Iris pigment epithelial cell (primary cell): ENCODE measurements at regions not wholly inside any gene's neighbourhood (a gene's known extent, or its start where the extent isn't known, plus 50 kb on each side); places are given as distances from the start of the nearest gene placed in this dataset.
"Not testable (repeated sequence)": the region's sequence is repeated elsewhere in the genome, so short reads cannot be mapped to it uniquely, and the experiment has no call there.

Experiments
- DNase-seq: peaks from one replicate; pipeline ENCODE4 v3.0.0-alpha.2; 2011; ENCODE audit warnings: low read depth

- DNase-seq, result no peak
Measured at GRCh38 chr5:106113922-106114321, 1556.8 kb downstream of the EFNA5 start.

DNA sequence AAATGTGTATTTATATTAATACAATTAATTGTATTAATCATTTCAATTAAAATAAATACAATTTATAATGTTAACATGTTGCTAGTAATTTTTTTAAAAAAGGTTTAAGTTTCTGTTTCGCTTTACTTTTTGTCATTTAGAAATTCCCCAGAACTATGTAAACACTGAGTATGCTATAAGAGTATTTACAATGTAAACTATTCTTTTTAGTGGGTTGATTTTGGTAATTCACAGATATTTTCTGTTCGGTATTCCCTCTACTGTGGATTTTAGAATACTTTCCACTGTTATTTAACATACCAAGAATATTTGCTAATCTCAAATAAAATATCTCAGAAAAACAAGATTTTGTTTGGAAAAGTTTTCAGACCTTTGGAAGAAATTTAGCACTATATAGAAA lies 1564.4 kb downstream of the EFNA5 start:
- DNase-seq, result peak; percentile 22

DNA sequence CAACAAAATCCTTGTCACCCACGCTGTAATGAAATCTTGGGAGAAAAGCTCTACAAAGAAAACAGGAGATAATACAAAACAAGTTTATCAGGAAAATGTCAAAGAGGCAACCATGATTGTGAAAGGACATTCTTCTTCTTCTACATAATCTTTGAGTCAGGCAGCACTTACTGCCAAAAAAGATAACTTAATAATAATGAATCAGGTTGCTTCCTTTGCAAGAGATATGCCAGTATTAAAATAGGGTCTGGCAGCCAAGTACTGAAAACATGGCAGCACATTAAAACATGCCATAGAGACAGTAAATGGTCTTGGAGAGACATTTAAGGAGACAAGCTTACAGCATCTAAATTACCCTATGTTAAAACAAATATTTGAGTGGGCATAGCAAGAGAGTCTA lies 1573.4 kb downstream of the EFNA5 start:
- peak; percentile 76 for DNase-seq

DNA sequence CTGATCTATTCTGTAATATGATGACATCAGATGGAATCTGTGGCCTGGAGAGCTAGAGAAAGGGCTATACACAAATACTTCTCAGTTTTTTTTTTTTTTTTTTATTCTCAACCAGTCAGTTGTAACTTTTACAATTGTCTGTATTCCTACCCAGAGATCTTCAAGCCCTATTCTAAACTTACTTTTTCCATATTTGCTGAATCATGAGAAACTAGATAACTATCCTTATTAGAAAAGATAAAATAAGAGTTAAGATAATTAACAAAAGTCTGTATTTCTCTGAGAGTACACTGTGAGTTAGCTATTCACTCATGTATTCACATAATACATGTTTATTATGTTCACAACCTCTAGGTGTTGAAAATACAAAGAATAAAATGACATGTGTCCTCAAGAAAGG lies 1575.9 kb downstream of the EFNA5 start:
- DNase-seq, result peak; percentile 21

DNA sequence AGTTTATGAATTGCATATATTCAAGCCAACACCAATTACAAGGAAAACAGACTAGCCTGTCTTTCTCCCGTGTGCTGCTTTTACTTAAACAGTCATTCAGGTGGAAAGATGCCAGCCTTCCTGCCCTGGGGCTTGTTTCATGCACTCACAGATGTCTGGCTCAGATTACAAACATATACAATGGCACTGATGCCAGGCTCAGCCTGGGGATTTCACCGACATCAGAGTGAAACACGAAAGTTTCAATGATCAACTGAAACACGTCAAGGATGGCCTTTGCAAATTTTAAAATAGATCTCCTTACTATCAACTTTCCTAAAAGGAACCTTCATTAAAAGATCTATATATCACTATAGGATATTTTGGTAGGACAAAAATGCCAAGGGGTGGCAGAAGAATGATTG lies 1576.5 kb downstream of the EFNA5 start:
- DNase-seq, result peak; percentile 50

- no peak for DNase-seq
Measured at GRCh38 chr5:106093134-106093533, 1577.6 kb downstream of the EFNA5 start.

GRCh38 chr5:106092455-106092854 lies 1578.3 kb downstream of the EFNA5 start:
- DNase-seq, result no peak

- DNase-seq, result no peak
Measured at GRCh38 chr5:106089073-106089472, 1581.7 kb downstream of the EFNA5 start.

- no peak for DNase-seq
Measured at GRCh38 chr5:106088462-106088861, 1582.3 kb downstream of the EFNA5 start.

DNA sequence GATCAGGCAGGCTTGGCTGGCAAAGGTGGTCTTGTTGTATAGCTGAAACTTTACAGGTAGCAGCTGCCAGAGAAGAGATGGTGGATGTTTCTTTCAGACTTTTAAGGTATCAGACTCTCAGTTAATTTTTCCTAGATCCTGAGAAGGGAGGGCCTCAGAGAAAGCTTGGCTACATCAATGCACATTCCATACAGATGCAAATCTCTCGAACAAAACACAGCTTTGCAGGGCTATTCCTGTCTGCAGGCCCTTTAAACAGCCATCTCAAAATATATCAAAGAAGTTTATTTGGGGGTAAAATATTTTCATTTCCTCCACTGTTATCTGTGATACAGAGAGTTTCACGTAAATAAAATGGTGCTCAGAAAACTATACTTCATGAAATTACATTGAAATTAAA lies 1584.4 kb downstream of the EFNA5 start:
- no peak for DNase-seq

DNA sequence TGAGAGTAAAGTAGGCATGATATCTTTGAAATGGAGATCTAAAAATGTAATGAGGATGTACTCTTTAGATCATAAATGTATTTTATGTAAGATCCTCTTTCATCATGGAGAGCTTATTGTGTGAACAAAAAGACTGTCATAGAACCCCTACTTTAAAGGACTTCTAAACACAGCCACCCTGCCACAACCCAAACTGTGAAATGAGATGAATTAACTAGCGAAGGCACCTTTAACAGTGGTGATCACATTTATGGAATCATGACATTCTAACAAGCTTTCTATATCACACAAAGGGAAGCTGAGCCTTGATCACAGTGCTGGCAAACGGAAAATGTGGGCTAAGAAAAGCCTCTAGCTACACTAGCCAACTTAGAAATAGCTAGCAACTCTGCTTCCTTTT lies 1585.2 kb downstream of the EFNA5 start:
- no peak for DNase-seq

- no peak for DNase-seq
Measured at GRCh38 chr5:106085136-106085535, 1585.6 kb downstream of the EFNA5 start.

GRCh38 chr5:106080535-106080934 lies 1590.2 kb downstream of the EFNA5 start:
- DNase-seq, result no peak

DNA sequence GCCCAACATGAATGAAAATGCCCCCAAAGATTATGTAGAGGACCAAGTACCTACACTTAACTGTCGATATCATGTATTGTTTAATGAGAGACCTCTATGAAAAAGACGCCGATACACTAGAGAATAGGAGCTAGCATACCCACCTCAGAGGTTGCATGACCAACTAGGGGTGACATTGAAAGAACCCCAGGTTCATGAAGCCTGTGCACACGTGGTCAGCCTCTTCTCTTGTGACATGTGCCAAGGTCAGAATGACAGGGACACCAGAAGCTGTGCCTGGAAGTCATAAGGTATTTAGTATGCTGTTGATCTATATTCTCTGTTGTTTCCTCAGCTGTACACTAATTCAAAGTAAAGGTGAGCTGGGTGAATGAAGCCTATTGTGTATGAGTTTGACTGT lies 1594.1 kb downstream of the EFNA5 start:
- no peak for DNase-seq

DNA sequence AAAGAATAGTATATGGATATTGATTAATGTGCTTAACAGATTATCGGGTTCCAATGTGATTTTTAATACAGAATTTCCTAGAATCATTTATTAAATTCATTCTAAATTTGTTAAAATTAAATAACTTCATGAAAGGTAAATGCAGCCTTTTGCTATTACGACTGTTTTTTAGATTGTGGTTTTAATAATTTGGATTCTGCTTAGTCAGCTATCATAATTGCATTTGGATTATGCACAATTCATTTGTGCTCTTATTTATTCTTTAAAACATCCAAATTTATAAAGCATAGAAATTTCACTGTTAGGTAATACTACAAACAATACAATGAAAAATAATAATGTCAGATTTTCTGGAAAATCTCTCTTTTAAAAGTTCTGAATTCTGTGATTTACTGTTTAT lies 1598.5 kb downstream of the EFNA5 start:
- DNase-seq, result no peak

DNA sequence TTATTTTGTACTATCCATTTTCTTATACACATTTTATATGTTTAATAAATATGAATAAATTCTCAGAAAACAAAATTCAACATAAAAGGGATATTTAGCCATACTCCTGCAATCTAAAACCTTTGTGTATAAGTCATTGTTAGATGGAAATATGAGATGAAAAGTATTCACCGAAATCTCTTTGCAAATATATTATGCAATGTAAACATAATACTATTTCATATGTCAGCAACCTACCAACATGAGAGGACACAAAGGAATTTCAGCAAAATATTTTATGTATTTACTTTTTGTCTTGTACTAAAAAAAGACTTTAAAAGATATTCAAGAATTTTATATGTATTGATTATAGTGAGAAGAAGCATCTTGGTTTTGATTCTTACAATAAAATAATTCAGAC lies 1623.4 kb downstream of the EFNA5 start:
- DNase-seq, result no peak

DNA sequence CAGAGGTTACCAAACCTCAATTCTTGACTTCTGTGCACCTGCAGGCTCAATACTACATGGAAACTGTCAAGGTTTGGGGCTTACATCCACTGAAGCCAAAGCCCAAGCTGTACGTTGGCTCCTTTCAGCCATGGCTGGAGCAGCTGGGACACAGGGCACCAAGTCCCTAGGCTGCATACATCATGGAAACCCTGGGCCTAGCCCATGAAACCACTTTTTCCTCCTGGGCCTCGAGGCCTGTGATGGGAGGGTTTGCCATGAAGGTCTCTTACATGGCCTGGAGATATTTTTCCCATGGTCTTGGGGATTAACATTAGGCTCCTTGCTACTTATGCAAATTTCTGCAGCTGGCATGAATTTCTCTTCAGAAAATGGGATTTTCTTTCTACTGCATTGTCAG lies 1638.7 kb downstream of the EFNA5 start:
- DNase-seq, result not testable (repeated sequence)

DNA sequence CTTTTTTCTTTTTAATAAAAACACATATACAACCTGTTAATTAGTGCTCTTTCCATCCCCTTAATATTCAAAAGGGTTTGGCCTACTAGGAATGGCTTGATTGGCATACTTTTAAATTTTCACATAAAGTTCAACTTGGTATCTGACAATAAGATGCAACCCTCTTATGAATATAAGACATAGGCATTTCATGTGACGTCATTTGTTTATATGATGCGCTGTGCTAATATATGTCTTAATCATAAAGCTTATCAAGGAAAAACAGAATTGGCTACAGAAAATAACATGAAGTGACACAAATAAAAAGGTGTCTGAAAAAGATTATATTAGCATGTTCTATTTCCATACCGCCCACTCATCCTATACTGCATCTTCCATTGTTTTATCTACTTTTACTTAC lies 1642.4 kb downstream of the EFNA5 start:
- DNase-seq, result peak; percentile 6

DNA sequence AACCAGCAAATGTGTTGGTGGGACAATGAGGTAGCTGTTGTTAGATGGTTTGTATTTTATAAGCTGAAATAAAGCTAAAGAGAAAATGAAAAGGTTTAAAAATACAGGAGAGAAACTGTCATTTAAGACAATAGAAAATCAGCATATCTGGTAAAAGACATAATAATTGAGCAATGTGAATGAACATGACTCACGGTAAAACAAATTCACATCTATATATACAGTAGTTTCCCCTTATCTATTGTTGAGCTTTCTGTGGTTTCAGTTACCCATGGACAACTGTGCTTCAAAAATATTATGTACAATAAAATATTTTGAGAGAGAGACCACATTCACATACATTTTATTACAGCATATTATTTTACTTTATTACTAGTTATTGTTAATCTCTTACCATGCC lies 1649.8 kb downstream of the EFNA5 start:
- DNase-seq, result peak; percentile 74

- peak; percentile 58 for DNase-seq
Measured at GRCh38 chr5:106019261-106019660, 1651.5 kb downstream of the EFNA5 start.

- DNase-seq, result no peak
Measured at GRCh38 chr5:106017243-106017857, 1653.4 kb downstream of the EFNA5 start.

DNA sequence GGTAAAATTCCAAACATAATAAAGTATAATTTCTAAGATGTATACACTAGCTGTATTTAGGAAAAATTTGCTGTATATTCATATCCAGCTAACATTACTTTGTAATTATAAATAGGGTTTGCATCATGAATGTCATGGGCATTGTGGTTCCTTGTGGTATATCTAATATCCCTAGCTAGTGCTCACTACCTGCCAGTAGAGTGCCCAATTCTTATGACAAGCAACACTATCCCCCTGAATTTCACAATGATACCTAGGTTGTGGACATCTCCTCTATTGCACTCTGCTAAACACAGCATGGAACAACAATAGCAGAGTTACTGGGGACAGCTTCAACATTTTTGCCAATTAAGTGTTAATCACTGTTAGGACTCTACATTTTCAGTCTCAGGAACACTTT lies 1656.5 kb downstream of the EFNA5 start:
- DNase-seq, result no peak

- DNase-seq, result no peak
Measured at GRCh38 chr5:106006242-106006641, 1664.5 kb downstream of the EFNA5 start.

DNA sequence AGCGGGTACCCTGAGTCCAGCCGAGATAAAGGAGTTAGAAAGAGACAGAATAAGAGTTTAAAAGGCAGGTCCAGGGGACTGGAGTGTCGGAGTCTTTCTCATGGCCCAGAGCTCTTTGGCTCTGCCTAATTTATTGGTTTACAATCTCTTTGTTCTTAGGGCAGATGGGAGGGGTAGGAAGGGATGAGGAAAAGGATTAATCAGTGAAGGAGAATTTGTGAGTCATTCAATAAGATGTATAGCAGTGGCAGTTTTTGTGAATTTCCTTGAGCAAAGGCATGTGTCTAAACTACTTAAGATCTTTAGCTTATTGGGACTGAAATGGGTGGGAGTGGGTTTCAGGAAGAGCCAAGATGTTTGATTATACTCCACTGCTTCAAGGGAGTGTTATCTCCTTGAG lies 1671.7 kb downstream of the EFNA5 start:
- DNase-seq, result peak; percentile 13

DNA sequence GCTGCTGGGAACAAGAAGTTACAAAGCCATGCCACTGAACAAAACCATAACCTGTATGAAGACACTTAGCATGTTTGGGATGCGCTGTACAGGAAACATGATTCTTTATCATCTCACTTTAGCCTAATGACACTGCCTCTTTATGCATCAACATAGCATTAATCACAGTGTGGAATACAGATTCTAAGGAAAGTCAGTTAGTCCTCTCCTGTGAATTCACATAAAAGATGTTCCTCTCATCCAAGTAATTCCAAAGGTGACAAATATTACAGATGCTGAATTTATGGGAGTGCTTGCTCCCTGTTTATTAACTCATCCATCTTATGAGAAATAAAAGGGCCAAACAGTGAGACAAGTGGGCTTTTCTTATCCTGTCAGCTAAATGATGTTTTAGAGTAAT lies 1677.7 kb downstream of the EFNA5 start:
- DNase-seq, result no peak
